Kidney (tissue), 13 donors: ENCODE measurements at regions not wholly inside any gene's neighbourhood (a gene's known extent, or its start where the extent isn't known, plus 50 kb on each side); places are given as distances from the start of the nearest gene placed in this dataset.

Source experiments
- DNase-seq, 5 donors: peaks; one replicate each; pipeline ENCODE4 v3.0.0-alpha.2; 2013 to 2020
- FAIRE-seq: peaks from 2 replicates; lab custom pipeline; 2012; peaks lifted over from hg19 to GRCh38; lab: Jason Lieb, UNC
- H3K27ac ChIP-seq, 2 donors: one replicate each; pipeline ENCODE4 v1.7.0; 2013; ENCODE audit warnings: low read depth in 2 of 2, low read length in 2 of 2, inconsistent platforms in 1 of 2
- H3K27me3 ChIP-seq: one replicate; pipeline ENCODE4 v1.7.1; 2013; ENCODE audit warnings: low read length, inconsistent platforms; ENCODE audit not compliant: control insufficient read depth, insufficient read depth
- H3K36me3 ChIP-seq, 3 donors: one replicate each; pipeline versions ENCODE4 v1.7.0 to v1.7.1; 2013; ENCODE audit warnings: low read length in 3 of 3, control low read depth in 1 of 3, inconsistent platforms in 1 of 3; ENCODE audit not compliant: insufficient read depth in 3 of 3, control insufficient read depth in 2 of 3
- H3K4me1 ChIP-seq, 3 donors: one replicate each; pipeline versions ENCODE4 v1.7.0 to v1.7.1; 2013; ENCODE audit warnings: low read length in 3 of 3, inconsistent platforms in 1 of 3, low read depth in 1 of 3; ENCODE audit not compliant: control insufficient read depth in 2 of 3, insufficient read depth in 2 of 3
- H3K4me3 ChIP-seq, 3 donors: one replicate each; pipeline versions ENCODE4 v1.7.0 to v1.8.1; 2013; ENCODE audit warnings: low read length in 3 of 3, control low read depth in 1 of 3, inconsistent platforms in 1 of 3
- H3K9ac ChIP-seq, 3 donors: one replicate each; pipeline versions ENCODE4 v1.7.0 to v1.7.1; 2013; ENCODE audit warnings: low read length in 3 of 3, control low read depth in 1 of 3, inconsistent platforms in 1 of 3
- H3K9me3 ChIP-seq, 3 donors: one replicate each; pipeline versions ENCODE4 v1.7.0 to v1.7.1; 2013; ENCODE audit warnings: low read length in 3 of 3, control low read depth in 1 of 3, inconsistent platforms in 1 of 3; ENCODE audit not compliant: control insufficient read depth in 2 of 3, insufficient read depth in 1 of 3
- CTCF ChIP-seq: IDR thresholded peaks from 3 replicates; pipeline ENCODE4 v1.5.1; 2012; ENCODE audit warnings: mild to moderate bottlenecking, moderate library complexity, borderline replicate concordance; ENCODE audit not compliant: insufficient read depth; ENCODE audit errors: extremely low read depth
- intact Hi-C: fragments of 100-400 bp; cut with DNase I; formaldehyde crosslinking; loops from one replicate; pipeline ENCODE4 v1.11.1; 2022
- donor health status: control.
- donor health status: control.
- donor health status: control.
- donor health status: control.
- donor health status: control.
- donor health status: DM: yes; HTN: yes; CAD: no.
- donor health status: Normal renal cell carcinoma (clear cell type).

GRCh38 chr3:194856296-194856695 is 170.6 kb downstream of the FAM43A start:
- Histone ChIP-seq H3K36me3 (no peaks in the 10 kb centered on the region), H3K9me3 (no peaks in the 10 kb centered on the region), H3K27me3 (no peaks in the 10 kb centered on the region), H3K9ac (no peak overlapping the region), H3K4me3 (no peak overlapping the region), H3K27ac (no peak overlapping the region), H3K4me1 (peaks cover 0 to 5% (median 0%) of the 10 kb centered on the region in 3 donors)
- FAIRE-seq (no peak), DNase-seq (no peak)
- TF ChIP-seq CTCF: no peak
- intact Hi-C loops: no loop called here

GRCh38 chr3:194857469-194858113 is 171.9 kb downstream of the FAM43A start:
- intact Hi-C loops: no loop called here
- FAIRE-seq: no peak
- no peak overlapping the region for H3K4me3 ChIP-seq

GRCh38 chr3:194858382-194858781 is 172.7 kb downstream of the FAM43A start:
- FAIRE-seq (no peak), DNase-seq (no peak)
- H3K27me3 ChIP-seq: no peaks in the 10 kb centered on the region
- H3K36me3 ChIP-seq: no peaks in the 10 kb centered on the region
- TF ChIP-seq CTCF: no peak
- peaks cover 0 to 5% (median 0%) of the 10 kb centered on the region in 3 donors for H3K4me1 ChIP-seq
- intact Hi-C loops: no loop called here
- no peaks in the 10 kb centered on the region for H3K9me3 ChIP-seq
- H3K4me3 ChIP-seq: no peak overlapping the region
- no peak overlapping the region for H3K27ac ChIP-seq
- no peak overlapping the region for H3K9ac ChIP-seq

More at GRCh38 chr3:194857469-194858113, 171.9 kb downstream of the FAM43A start:
- DNase-seq: no peak
- peaks cover 0 to 5% (median 0%) of the 10 kb centered on the region in 3 donors for H3K4me1 ChIP-seq
- H3K27me3 ChIP-seq: no peaks in the 10 kb centered on the region
- no peaks in the 10 kb centered on the region for H3K9me3 ChIP-seq
- H3K9ac ChIP-seq: no peak overlapping the region
- H3K27ac ChIP-seq: no peak overlapping the region
- no peaks in the 10 kb centered on the region for H3K36me3 ChIP-seq
- TF ChIP-seq CTCF: no peak

GRCh38 chr3:194860725-194861124 is 175.0 kb downstream of the FAM43A start:
- DNase-seq (no peak), FAIRE-seq (no peak)
- H3K9me3 ChIP-seq: no peaks in the 10 kb centered on the region
- H3K27me3 ChIP-seq: no peaks in the 10 kb centered on the region
- H3K36me3 ChIP-seq: no peaks in the 10 kb centered on the region
- no peak overlapping the region for H3K9ac ChIP-seq
- no peak overlapping the region for H3K4me3 ChIP-seq
- intact Hi-C loops: no loop called here
- no peak overlapping the region for H3K27ac ChIP-seq
- no peaks in the 10 kb centered on the region for H3K4me1 ChIP-seq
- no peak for TF ChIP-seq CTCF
